SK-N-SH (cell line): ENCODE measurements at regions not wholly inside any gene's neighbourhood (a gene's known extent, or its start where the extent isn't known, plus 50 kb on each side); places are given as distances from the start of the nearest gene placed in this dataset.

Experiments
- CTCF ChIP-seq: fragments of 200-600 bp; sonication (generic); IDR thresholded peaks from 2 replicates; pipeline ENCODE4 v1.6.1; 2017; ENCODE audit warnings: antibody characterized with exemption, mild to moderate bottlenecking, moderate library complexity
- EZH2phosphoT487 ChIP-seq: fragments of 200-600 bp; sonication (generic); IDR thresholded peaks from 2 replicates; pipeline ENCODE4 v1.6.1; 2017; ENCODE audit warnings: low read depth, mixed run types, mild to moderate bottlenecking, antibody characterized with exemption, moderate library complexity, borderline replicate concordance
- FOXM1 ChIP-seq: IDR thresholded peaks from 2 replicates; pipeline ENCODE4 v1.4.0; 2012; ENCODE audit warnings: low read depth, mild to moderate bottlenecking
- POLR2AphosphoS5 ChIP-seq: IDR thresholded peaks from 2 replicates; pipeline ENCODE4 v1.6.1; 2012; ENCODE audit warnings: low read depth, low read length
- RAD21 ChIP-seq: IDR thresholded peaks from 2 replicates; pipeline ENCODE4 v1.6.1; 2012; ENCODE audit warnings: mild to moderate bottlenecking, low read length
- REST ChIP-seq: IDR thresholded peaks from 2 replicates; pipeline ENCODE4 v1.6.1; 2012; ENCODE audit warnings: mild to moderate bottlenecking, low read depth, low read length, moderate library complexity
- YY1 ChIP-seq: IDR thresholded peaks from 2 replicates; pipeline ENCODE4 v1.4.0; 2012; ENCODE audit warnings: low read depth, mild to moderate bottlenecking

- no peak for TF ChIP-seq CTCF
- TF ChIP-seq EZH2phosphoT487, result no peak
- TF ChIP-seq POLR2AphosphoS5, result no peak
- no peak for TF ChIP-seq REST
- no peak for TF ChIP-seq FOXM1
- TF ChIP-seq RAD21, result no peak
- no peak for TF ChIP-seq YY1
Observed at GRCh38 chr22:33112580-33112979, 54.4 kb upstream of the SYN3 start.
